ENCODE measurements at regions not wholly inside any gene's neighbourhood (a gene's known extent, or its start where the extent isn't known, plus 50 kb on each side); places are given as distances from the start of the nearest gene placed in this dataset.

- H3K27ac ChIP-seq, result no peak overlapping the region
- H3K4me3 ChIP-seq, result no peak overlapping the region
- no peaks in the 10 kb centered on the region for H3K9me3 ChIP-seq
- 85% methylated on average over 2 of the region's 12 CpGs; no CpG with 5 or more reads in 1 of the 2 donors for WGBS, 2 donors
- peaks cover 0 to 90% (median 0%) of the 10 kb centered on the region in 4 donors for H3K27me3 ChIP-seq
- H3K36me3 ChIP-seq, result no peaks in the 10 kb centered on the region
- TF ChIP-seq CTCF (IDR thresholded peaks at IDR 0.05), result no peak
- H3K4me1 ChIP-seq, result peaks cover 0 to 7% (median 0%) of the 10 kb centered on the region in 3 donors
- DNase-seq, result no peak
- intact Hi-C loops (cut with DNase I), result no loop called here
These were observed 129.4 kb upstream of the GLI2 start for GRCh38 chr2:120606280-120606679.

- H3K27me3 ChIP-seq, result peaks cover 0 to 88% (median 0%) of the 10 kb centered on the region in 4 donors
- no peak overlapping the region for H3K27ac ChIP-seq
- H3K4me1 ChIP-seq, result peaks cover 0 to 7% (median 0%) of the 10 kb centered on the region in 3 donors
- TF ChIP-seq CTCF (IDR thresholded peaks at IDR 0.05) (no peak), POLR2A (IDR thresholded peaks at IDR 0.05) (no peak)
- 27 to 30% methylated on average over 2 to 5 of the region's 6 CpGs for WGBS, 2 donors
- no peaks in the 10 kb centered on the region for H3K36me3 ChIP-seq
- H3K4me3 ChIP-seq, result no peak overlapping the region
- intact Hi-C loops (cut with DNase I), result no loop called here
- DNase-seq, result no peak
- H3K9me3 ChIP-seq, result no peaks in the 10 kb centered on the region
These were observed 128.7 kb upstream of the GLI2 start for GRCh38 chr2:120606931-120607330.

GRCh38 chr2:120607506-120607905 lies 128.2 kb upstream of the GLI2 start:
- 54 to 61% methylated on average over 5 to 8 of the region's 8 CpGs for WGBS, 2 donors
- H3K9me3 ChIP-seq, result no peaks in the 10 kb centered on the region
- intact Hi-C loops (cut with DNase I), result no loop called here
- no peak for DNase-seq
- H3K4me3 ChIP-seq, result no peak overlapping the region
- no peak for TF ChIP-seq CTCF (IDR thresholded peaks at IDR 0.05)
- TF ChIP-seq POLR2A (IDR thresholded peaks at IDR 0.05), result no peak
- peaks cover 0 to 88% (median 0%) of the 10 kb centered on the region in 4 donors for H3K27me3 ChIP-seq
- H3K27ac ChIP-seq, result no peak overlapping the region
- H3K4me1 ChIP-seq, result peaks cover 0 to 7% (median 0%) of the 10 kb centered on the region in 3 donors
- no peaks in the 10 kb centered on the region for H3K36me3 ChIP-seq

GRCh38 chr2:120607996-120608395 lies 127.7 kb upstream of the GLI2 start:
- H3K4me1 ChIP-seq, result peaks cover 0 to 7% (median 0%) of the 10 kb centered on the region in 3 donors
- TF ChIP-seq CTCF (IDR thresholded peaks at IDR 0.05), result no peak
- TF ChIP-seq POLR2A (IDR thresholded peaks at IDR 0.05), result no peak
- intact Hi-C loops (cut with DNase I), result no loop called here
- no peaks in the 10 kb centered on the region for H3K36me3 ChIP-seq
- no peaks in the 10 kb centered on the region for H3K9me3 ChIP-seq
- 80% methylated on average over 1 of the region's 4 CpGs; no CpG with 5 or more reads in 1 of the 2 donors for WGBS, 2 donors
- H3K27ac ChIP-seq, result no peak overlapping the region
- no peak overlapping the region for H3K4me3 ChIP-seq
- DNase-seq, result no peak
- peaks cover 0 to 88% (median 0%) of the 10 kb centered on the region in 4 donors for H3K27me3 ChIP-seq

- intact Hi-C loops (cut with DNase I), result no loop called here
- TF ChIP-seq POLR2A (IDR thresholded peaks at IDR 0.05) (no peak), CTCF (IDR thresholded peaks at IDR 0.05) (no peak)
These were observed 125.8 kb upstream of the GLI2 start for GRCh38 chr2:120609826-120610395.

More at GRCh38 chr2:120609826-120610395, 125.8 kb upstream of the GLI2 start:
- H3K27ac ChIP-seq, result no peak overlapping the region
- H3K36me3 ChIP-seq, result no peaks in the 10 kb centered on the region
- H3K27me3 ChIP-seq, result peaks cover 0 to 91% (median 0%) of the 10 kb centered on the region in 4 donors
- DNase-seq, result no peak
- no peaks in the 10 kb centered on the region for H3K9me3 ChIP-seq
- H3K4me3 ChIP-seq, result no peak overlapping the region
- 67 to 73% methylated on average over 3 to 11 of the region's 13 CpGs for WGBS, 2 donors
- H3K4me1 ChIP-seq, result peaks cover 0 to 4% (median 0%) of the 10 kb centered on the region in 3 donors

Measured in esophagus squamous epithelium (tissue), 5 donors.